Suprapubic skin (tissue), 4 donors: ENCODE measurements at regions not wholly inside any gene's neighbourhood (a gene's known extent, or its start where the extent isn't known, plus 50 kb on each side); places are given as distances from the start of the nearest gene placed in this dataset.

Experiments used
- EP300 ChIP-seq: sonication (generic); formaldehyde crosslinking; IDR thresholded peaks from one replicate; pipeline ENCODE4 v1.6.1; 2017; ENCODE audit warnings: antibody characterized with exemption
- POLR2AphosphoS5 ChIP-seq, 3 donors: sonication (generic); formaldehyde crosslinking; IDR thresholded peaks; one replicate each; pipeline ENCODE4 v1.6.1; 2017; ENCODE audit warnings: antibody characterized with exemption in 3 of 3
- TF ChIP-seq, protein P1 (sequence below), 2 donors: fragments of 200-600 bp in 1 of 2; fragments of 450-650 bp in 1 of 2; sonication (generic) in 1 of 2; IDR thresholded peaks; one replicate each; pipeline ENCODE4 v1.5.1; 2016 to 2019; ENCODE audit warnings: antibody characterized with exemption in 2 of 2, mild to moderate bottlenecking in 1 of 2, moderate library complexity in 1 of 2

DNA sequence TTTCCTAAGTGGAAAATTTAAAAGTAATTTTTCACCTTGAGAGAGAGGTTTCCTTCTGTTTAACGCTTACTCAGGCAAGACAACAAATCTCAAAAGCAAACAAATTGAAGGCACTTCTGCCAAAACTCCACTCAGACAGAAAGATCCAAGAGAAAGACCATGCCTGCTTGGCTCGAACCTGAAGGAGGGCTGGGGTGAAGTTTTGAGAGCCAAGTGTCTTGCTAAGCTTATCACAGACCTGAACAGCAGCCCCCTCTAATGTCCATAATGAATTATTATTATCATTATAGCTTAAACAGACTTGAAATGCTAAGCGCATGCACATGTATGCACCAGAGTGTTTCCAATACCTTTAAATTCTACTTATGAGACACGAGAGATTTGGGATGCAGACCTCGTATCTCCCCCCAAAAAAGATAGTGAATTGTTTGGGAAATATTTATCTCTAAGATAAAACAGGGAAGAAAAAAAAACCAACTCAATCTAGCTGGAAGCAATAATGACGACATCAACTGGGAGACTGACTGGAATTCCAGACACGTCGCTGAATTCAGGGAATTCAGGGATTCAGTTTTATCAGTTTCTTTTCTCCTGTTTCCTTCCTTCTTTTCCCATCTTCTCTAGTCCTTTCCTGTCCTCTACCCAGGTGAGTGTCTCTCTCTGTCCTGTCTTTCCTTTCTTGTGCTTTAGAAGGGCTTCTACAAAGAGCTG lies 473.2 kb downstream of the RBFOX1 start:
- TF ChIP-seq EP300 (no peak), POLR2AphosphoS5 (IDR thresholded peaks at IDR 0.05) (no peak)
- TF ChIP-seq, protein P1, sequence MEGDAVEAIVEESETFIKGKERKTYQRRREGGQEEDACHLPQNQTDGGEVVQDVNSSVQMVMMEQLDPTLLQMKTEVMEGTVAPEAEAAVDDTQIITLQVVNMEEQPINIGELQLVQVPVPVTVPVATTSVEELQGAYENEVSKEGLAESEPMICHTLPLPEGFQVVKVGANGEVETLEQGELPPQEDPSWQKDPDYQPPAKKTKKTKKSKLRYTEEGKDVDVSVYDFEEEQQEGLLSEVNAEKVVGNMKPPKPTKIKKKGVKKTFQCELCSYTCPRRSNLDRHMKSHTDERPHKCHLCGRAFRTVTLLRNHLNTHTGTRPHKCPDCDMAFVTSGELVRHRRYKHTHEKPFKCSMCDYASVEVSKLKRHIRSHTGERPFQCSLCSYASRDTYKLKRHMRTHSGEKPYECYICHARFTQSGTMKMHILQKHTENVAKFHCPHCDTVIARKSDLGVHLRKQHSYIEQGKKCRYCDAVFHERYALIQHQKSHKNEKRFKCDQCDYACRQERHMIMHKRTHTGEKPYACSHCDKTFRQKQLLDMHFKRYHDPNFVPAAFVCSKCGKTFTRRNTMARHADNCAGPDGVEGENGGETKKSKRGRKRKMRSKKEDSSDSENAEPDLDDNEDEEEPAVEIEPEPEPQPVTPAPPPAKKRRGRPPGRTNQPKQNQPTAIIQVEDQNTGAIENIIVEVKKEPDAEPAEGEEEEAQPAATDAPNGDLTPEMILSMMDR (IDR thresholded peaks at IDR 0.05): no peak
